GM19193 (cell line): ENCODE measurements at regions not wholly inside any gene's neighbourhood (a gene's known extent, or its start where the extent isn't known, plus 50 kb on each side); places are given as distances from the start of the nearest gene placed in this dataset.
A peak's percentile ranks its signal among the peaks of the same experiment; 100 is the strongest.

Experiments used
- POLR2A ChIP-seq: IDR thresholded peaks from 4 replicates; pipeline ENCODE4 v1.6.1; 2011; ENCODE audit not compliant: insufficient read depth, insufficient read length; ENCODE audit errors: extremely low read depth

DNA sequence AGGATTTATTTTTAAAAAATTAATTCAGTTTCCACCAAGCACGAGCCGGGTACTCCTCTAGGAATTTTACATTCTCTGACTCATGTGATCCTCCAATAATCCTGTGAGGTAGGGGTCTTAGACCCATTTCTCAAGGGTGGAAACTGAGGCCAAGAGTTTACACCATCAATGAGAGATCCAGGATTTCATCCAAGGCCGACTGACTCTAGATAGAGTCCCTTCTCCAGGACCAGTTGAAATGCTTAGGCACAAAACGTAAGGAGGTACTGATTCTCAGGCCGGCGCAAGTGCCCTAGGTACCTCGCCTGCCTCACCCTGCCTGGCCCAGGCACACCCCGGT is 95.7 kb upstream of the DUSP5 start:
- TF ChIP-seq POLR2A: no peak

DNA sequence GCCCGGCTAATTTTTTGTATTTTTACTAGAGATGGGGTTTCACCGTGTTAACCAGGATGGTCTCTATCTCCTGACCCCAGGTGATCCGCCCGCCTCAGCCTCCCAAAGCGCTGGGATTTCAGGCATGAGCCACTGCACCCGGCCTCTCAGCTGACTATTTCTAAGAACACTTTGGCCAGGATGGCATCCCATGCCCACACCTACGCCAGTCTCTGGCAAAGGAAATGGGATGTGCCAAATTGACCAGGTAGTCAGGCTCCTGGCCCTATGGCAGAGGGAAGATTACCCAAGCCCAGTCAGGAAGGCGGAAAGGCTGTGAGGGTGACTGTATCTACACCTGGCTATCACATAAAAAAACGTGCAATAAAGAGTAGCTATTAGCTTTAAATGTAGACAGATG is 94.1 kb upstream of the DUSP5 start:
- no peak for TF ChIP-seq POLR2A

DNA sequence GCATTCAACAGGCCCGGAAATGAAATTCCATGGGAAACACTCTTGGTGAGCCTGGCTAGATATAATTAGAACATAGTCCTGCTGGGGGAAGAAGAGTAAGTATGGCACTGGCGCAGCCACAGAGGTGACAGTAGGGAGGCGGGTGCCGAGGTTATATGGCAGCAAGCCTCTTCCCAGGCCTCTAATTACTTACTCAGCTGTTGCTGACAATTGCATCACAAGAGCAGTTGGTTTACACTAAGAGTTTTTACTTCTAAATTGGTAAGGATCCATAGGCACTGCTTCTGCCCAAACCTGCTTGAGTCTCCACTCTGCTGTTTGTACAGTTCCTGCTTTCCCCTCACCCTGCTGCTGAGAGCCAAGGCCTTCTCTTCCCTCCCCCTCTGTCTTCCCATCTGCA is 93.3 kb upstream of the DUSP5 start:
- no peak for TF ChIP-seq POLR2A

DNA sequence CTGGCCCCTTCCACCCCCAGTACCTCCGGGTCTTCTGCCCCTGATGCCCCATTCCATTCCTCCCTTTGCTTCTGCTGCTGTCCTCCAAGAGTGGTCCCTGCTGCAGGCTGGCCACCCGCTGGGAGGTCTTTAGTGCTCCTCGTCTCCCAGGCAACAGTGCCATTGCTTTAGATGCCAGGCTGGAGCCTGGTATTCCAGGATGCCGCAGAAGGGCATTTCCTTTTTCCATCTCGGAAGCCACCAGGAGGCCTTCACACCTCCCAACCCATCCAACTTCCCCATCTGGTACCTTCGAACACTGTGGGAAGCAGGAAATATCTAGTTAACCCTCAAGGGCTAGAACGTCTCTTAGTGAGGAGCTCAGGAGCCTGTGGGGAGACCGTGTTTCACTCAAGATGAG is 92.9 kb upstream of the DUSP5 start:
- TF ChIP-seq POLR2A: no peak

DNA sequence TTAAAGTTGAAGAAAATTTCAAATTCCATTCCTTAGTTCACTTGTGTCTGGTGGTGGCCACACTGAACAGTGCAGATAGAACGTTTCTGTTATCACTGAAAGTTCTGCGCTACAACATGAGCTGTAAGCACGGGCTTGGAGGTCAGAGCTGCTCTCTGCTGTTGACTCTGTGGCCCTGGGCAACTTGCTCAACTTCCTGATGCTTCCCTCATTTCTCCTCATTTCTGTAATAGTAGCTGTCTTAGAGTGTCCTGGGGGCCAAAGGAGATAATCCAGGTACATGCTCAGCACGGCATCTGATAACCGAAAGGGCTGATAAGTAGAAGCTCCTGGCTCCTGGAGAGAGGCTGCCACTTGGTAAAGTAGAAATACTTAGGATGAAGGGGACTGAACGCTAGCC is 92.3 kb upstream of the DUSP5 start:
- TF ChIP-seq POLR2A: no peak

DNA sequence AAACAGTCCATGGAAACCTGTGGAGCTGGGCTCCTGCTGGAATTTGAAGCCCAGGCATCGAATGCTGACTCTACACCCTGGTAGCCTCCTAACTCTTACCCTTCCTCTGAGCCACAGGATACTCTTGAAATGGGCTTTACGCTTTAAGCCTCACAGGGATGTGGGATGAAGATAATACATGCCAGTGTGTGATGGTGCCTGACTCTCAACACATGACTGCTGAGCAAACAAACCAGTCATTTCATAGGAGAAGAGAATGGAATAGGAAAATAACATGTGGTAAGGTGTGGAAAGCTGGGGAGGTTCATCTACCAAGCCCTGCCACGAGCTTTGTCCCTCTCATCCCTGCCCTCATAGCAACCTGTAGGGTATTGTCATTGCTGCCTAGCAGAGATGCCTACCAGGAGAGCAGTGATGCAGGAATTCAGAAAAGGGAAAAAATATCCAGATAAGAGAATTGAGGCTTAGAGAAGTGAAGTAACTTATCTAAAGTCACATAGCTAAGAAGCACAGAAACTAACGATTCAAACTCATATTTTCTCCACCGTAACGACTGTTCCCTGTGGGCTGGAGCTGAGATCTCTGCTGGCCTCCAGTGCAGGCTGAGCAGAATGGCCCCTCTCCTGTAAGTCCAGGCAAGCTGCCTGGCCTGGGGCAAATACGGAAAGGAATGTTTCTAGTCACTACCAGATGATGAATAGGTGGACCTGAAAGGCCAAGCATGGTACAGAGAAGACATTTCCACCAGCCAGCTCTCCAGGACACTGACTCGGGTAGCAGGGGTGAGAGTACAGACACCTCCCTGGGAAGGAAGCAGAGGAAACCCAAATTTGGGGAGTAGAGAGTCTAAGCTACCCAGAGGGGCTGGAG is 90.2 kb upstream of the DUSP5 start:
- TF ChIP-seq POLR2A: no peak

DNA sequence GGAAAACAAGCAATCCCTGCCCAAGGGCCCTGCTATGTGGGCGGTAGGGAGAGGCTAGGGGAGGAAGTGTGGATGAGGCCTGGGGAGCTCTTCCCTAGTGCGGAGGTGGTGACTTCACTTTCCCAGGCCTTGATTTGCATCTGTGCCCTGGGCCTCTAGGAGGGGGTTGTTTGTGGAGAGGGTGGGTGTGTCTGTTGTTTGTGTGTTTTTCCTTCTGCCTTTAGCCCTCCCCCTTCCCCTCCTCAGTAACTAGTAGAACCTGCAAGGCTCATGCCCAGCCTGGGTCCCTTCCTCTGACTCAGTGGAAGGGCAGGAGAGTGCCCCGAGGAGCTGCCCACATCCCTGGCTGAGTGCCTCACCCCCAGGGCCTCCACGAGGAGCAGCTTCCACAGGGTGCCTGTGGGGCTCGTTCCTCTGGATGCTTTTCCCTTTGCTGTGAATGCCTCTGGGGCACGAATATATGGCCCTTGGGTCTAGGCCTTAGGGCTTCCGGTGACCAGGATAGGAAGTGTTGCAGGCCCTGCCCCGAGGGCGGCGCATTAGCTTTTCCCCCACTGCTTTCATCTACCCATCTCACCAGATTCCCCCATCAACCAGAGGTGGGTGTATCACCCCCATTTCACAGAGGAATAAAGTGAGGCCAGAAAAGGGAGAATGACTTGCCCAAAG is 89.4 kb upstream of the DUSP5 start:
- TF ChIP-seq POLR2A: no peak

DNA sequence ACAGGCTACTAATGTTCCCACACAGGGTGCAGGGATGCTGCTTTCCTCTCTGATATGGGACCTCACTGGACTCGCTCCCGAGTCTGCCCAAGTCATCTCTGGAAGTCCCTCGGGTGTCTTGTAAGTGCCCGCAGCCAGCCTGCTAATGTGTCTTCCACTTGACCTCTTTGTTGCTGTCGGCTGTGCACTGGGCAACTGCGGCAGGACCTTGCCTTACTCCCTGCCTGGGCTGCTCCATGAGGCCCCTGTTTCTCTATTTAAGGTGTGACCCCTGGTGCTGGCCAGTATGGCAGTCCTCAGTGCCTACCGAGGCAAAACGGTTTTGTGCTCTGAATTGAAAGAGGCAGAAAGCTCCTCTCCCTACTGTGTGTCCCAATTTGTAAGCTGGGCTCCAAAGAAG is 88.8 kb upstream of the DUSP5 start:
- no peak for TF ChIP-seq POLR2A

DNA sequence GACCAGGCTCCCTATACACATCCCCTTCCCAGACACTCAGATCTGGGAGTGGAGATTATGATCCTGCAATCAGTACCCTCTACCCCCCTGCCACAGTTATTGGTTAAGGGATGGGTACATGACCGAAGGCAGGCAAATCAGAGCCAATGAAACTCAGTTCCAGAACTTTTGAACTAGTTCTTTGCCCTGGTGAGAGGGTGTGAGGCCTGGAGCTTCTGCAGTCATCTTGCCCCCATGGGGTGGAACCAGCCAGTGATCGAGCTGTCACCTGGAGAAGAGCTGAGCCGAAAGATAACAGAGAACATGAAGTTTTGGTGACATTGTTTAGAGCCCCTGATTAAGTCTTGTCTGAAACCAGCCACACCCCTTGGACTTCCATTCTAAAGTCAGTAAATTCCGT is 88.2 kb upstream of the DUSP5 start:
- TF ChIP-seq POLR2A: no peak

DNA sequence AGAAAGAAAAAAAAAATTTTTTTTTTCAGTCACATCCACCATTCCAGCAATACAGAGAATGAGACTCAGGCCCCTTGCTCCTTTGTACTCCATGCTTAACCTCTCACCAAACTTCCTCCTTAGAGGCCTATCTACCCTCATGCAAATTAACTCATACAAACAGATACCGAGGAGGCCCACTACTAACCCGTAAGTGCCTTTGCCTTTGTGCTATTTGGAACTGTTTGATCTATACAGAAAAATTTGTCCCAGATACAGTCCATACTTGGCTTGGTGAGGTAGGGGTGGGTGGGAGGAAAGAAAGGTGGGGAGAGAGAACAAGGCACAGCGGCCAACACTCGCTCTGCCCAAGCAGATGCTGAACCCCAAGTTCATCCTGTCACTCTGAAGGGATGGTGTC is 87.8 kb upstream of the DUSP5 start:
- TF ChIP-seq POLR2A: no peak

DNA sequence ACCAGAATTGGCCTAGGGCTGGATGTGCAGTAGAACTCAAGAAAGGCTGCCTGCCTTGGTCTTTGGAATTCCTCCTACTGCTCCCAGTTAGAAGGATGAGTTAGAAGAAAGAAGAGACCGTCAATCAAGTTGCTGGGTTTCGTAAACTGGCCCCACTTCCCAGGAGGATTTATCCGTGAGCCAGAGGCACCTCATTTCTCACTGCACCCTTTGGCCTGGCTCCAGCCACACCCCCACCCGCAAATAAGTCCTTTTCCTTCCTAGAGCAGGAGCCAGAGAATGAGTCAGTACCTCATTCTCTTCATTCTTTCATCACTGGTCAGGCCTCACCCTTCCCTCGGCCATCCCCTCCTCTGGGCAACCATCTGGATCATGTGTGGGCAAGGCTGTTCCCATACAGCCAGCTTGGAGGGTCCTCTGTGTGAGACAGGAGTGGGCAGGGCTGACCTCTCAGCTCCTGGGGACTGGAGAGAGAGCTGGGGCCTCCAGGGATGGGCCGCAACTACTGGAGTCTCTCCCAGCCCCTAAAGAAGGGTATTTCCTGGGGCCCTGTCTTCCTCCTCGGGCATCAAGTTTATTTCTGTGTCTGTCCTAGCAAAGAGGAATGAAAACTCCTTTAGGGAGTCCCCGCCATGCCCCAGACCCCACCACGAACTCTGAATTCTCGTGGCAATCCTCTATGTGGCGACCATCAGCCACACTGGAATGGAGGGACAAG is 87.2 kb upstream of the DUSP5 start:
- TF ChIP-seq POLR2A: peak; percentile 38

DNA sequence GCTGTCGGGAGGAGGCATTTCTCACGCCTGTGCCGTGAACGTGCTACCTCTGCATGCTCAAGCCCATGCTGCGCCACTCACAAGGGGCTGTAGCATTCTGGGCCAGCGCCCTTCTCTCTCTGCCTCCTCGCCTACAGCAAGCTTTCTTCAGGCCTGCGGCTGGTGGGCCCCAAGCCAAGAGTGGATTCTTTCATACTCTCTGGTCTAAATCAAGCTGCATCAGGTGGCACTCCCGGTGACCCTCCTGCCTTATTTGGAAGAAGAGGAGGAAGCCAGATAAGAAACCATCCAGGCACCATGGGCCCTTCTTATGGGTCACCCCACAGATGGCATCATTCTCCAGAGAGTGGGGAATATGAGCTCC is 86.7 kb upstream of the DUSP5 start:
- TF ChIP-seq POLR2A: no peak

DNA sequence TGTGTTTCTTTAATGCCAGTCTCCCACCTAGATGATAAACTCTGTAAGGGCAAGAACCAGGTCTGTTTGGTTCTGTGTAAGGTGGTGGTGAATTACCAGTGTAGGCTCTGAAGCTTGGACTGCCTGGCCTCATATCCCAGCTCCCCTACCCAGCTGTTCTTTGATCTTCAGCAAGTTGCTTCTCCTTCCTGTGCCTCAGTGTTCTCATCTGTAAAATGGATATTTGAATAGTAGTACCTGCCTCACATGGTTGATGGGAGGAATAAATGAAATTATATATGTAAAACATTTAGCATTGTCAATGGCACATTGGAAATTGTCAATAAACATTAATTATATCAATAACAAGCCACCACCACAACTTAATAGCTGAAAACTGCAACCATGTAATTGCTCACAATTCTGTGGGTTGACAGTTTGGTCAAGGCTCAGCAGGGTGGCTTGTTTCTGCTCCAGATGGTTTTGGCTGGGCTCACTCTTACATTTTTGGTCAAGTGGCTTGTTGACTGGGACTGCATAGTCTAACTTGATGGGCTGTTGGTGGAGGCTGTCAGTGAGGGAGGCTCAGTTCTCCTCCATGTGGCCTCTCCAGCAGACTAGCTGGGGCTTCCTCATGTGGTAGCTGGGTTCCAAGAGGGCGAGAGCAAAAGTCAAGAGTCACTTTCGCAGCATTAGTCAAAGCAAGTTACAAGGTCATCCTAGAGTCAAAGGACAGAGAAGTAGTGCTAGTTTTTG is 84.5 kb upstream of the DUSP5 start:
- TF ChIP-seq POLR2A: no peak

DNA sequence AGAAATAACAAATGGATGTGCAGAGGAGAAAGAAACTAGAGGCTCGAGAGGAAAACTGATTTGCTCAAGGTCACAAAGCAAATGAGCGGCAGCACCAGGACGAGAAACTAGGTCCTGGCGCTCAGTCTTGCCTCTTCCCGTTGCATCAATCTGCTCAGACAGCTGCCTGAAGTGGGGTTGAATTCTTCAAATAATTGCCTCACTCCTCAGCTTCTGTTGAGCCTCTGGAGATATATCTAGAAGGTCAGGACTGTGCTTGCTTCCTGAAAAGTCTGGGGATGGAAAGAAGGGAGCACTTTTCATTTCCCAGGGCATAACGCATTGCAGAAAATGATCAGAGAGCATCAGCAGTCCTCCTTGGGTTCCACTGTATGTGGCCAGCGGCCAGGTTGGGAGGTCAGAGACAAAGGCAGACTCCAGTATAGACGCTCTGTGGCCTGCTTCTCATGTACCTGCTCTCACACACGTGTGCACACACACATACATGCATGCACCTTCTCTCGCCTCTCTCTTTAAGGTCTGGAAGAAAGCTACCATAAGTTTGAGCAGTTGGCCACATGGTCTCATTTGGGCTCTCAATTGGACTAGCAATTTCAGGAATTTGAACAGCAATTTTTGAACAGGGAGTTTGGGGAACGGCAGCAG is 83.7 kb upstream of the DUSP5 start:
- no peak for TF ChIP-seq POLR2A
